SK-N-SH (cell line): ENCODE measurements at regions not wholly inside any gene's neighbourhood (a gene's known extent, or its start where the extent isn't known, plus 50 kb on each side); places are given as distances from the start of the nearest gene placed in this dataset.

Experiments
- CHD2 ChIP-seq: fragments of 150-350 bp; IDR thresholded peaks from 2 replicates; pipeline ENCODE4 v1.6.1; 2018; ENCODE audit warnings: low read length; ENCODE audit not compliant: partially characterized antibody
- CTCF ChIP-seq: fragments of 200-600 bp; sonication (generic); IDR thresholded peaks from 2 replicates; pipeline ENCODE4 v1.6.1; 2017; ENCODE audit warnings: antibody characterized with exemption, mild to moderate bottlenecking, moderate library complexity
- MAX ChIP-seq: IDR thresholded peaks from 2 replicates; pipeline ENCODE4 v1.4.0; 2012; ENCODE audit warnings: low read depth
- POLR2AphosphoS5 ChIP-seq: IDR thresholded peaks from 2 replicates; pipeline ENCODE4 v1.6.1; 2012; ENCODE audit warnings: low read depth, low read length
- RFX5 ChIP-seq: IDR thresholded peaks from 2 replicates; pipeline ENCODE4 v1.6.1; 2012; ENCODE audit warnings: mild to moderate bottlenecking, improper control_type of control experiment, low read length
- SMC3 ChIP-seq: IDR thresholded peaks from 2 replicates; pipeline ENCODE4 v1.6.1; 2012; ENCODE audit warnings: low read depth, low read length, improper control_type of control experiment
- TAF1 ChIP-seq: IDR thresholded peaks from 2 replicates; pipeline ENCODE4 v1.6.1; 2012; ENCODE audit warnings: low read depth, mild to moderate bottlenecking, low read length, moderate library complexity, borderline replicate concordance
- YY1 ChIP-seq: IDR thresholded peaks from 2 replicates; pipeline ENCODE4 v1.4.0; 2012; ENCODE audit warnings: low read depth, mild to moderate bottlenecking

- TF ChIP-seq CTCF (no peak), POLR2AphosphoS5 (no peak), RFX5 (no peak), YY1 (no peak), MAX (no peak), TAF1 (no peak), SMC3 (no peak), CHD2 (no peak)
Observed at GRCh38 chr3:59695860-59696259, 646.0 kb upstream of the CFAP20DC start.
